ENCODE measurements at regions not wholly inside any gene's neighbourhood (a gene's known extent, or its start where the extent isn't known, plus 50 kb on each side); places are given as distances from the start of the nearest gene placed in this dataset.
A peak's percentile ranks its signal among the peaks of the same experiment; 100 is the strongest.

DNA sequence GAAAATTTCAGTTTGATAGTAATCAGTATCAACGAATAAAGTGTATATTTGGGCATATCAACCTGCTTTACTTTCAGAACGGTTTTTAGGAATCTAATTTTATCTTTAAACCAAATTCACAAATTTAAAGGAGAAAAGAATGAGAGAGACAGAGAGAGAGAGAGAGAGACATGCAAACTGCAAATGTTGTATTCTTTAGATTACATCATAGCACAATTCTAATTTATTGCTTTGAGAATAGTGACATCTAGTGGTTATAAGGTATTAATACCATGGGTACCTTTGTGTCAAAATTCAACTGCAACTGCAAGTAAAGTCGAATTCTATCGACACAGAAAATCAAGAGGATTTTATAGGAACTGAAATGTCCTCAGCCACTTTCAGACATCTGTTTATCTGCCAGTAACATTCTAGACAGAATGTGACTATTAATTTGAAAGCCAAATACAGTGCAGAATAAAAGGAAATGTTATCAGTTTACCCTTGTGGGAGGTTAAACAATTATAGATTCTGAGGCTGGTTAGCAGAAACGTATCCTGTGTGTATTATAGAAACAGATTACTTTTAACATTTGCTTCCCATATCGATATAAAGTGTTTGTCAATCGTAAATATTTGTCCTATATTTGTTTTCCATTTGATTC is 529.8 kb upstream of the VRK2 start:
- Mint-ChIP-seq H3K27me3 (no peaks in the 10 kb centered on the region), H3K27ac (no peak overlapping the region), H3K9me3 (peaks cover 0 to 1% (median under 1%) of the 10 kb centered on the region in 7 donors), H3K4me3 (no peak overlapping the region), H3K4me1 (no peaks in the 10 kb centered on the region), H3K36me3 (no peaks in the 10 kb centered on the region)
- DNase-seq = peak in 2 of 3 donors; percentile 4 to 41
- no peaks in the 10 kb centered on the region for H3K36me3 ChIP-seq (ENCODE audit: control insufficient read depth, insufficient read depth, low read length)
- H3K27me3 ChIP-seq (ENCODE audit: control insufficient read depth, insufficient read depth, low read length) = no peaks in the 10 kb centered on the region
- no peak overlapping the region for H3K4me3 ChIP-seq (ENCODE audit: low read depth, low read length)
- H3K9me3 ChIP-seq (ENCODE audit: control insufficient read depth in 2 of 2, low read length in 2 of 2) = no peaks in the 10 kb centered on the region
- H3K4me1 ChIP-seq (ENCODE audit: control insufficient read depth, insufficient read depth, low read length, poor library complexity, severe bottlenecking) = no peaks in the 10 kb centered on the region
- H3K27ac ChIP-seq (ENCODE audit: insufficient read depth, low read length, poor library complexity, severe bottlenecking) = no peak overlapping the region
- ATAC-seq (ENCODE audit: low read depth in 2 of 2) = no peak

DNA sequence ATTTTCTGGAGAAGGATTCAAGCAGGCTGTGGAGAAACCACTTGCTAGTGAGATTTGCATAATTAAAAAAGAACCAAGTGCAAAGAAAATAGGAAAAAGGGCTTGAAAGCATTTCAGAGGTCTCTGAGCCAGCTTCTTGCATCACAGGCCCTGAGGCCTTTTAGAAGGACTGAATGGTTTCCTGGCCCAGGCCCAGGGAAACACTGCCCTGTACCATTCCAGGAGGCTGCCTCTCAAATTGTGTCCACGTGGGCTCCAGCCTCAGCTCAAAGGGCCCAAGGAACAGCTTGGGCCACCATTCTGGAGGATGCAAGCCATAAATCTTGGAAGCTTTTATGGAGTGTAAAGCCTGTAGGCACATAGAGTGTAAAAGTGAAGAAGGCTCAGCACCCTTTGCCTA is 523.3 kb upstream of the VRK2 start:
- H3K9me3 ChIP-seq (ENCODE audit: control insufficient read depth in 2 of 2, low read length in 2 of 2) = peaks cover 2 to 5% of the 10 kb centered on the region in 2 experiments
- no peaks in the 10 kb centered on the region for H3K27me3 ChIP-seq (ENCODE audit: control insufficient read depth, insufficient read depth, low read length)
- Mint-ChIP-seq H3K27me3 (no peaks in the 10 kb centered on the region), H3K4me3 (no peak overlapping the region), H3K27ac (no peak overlapping the region), H3K4me1 (no peaks in the 10 kb centered on the region), H3K36me3 (no peaks in the 10 kb centered on the region), H3K9me3 (peaks cover 0 to 23% (median 2%) of the 10 kb centered on the region in 7 donors)
- ATAC-seq (ENCODE audit: low read depth in 2 of 2) (no peak), DNase-seq (no peak)
- no peaks in the 10 kb centered on the region for H3K36me3 ChIP-seq (ENCODE audit: control insufficient read depth, insufficient read depth, low read length)
- H3K4me3 ChIP-seq (ENCODE audit: low read depth, low read length) = no peak overlapping the region
- H3K27ac ChIP-seq (ENCODE audit: insufficient read depth, low read length, poor library complexity, severe bottlenecking) = no peak overlapping the region
- no peaks in the 10 kb centered on the region for H3K4me1 ChIP-seq (ENCODE audit: control insufficient read depth, insufficient read depth, low read length, poor library complexity, severe bottlenecking)

DNA sequence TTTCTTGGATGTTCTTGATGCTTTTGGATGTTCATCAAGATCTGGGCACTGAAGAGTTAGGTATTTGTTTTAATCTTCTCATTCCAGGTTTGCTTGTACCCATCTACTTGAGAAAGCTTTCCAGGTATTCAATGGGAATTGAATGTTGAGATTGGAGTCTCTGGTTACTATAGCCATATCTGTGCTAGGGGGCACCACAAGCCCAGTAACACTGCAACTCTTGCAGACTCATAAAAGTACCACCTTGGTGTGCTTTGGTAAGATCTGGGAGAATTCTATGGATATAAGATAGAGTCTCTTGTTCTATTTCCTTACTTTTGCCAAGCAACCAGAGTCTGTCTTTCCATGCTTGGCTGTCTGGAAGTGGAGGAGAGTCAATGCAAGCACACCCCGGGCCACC is 518.9 kb upstream of the VRK2 start:
- Mint-ChIP-seq H3K27ac (no peak overlapping the region), H3K4me3 (no peak overlapping the region), H3K4me1 (no peaks in the 10 kb centered on the region), H3K27me3 (no peaks in the 10 kb centered on the region), H3K36me3 (no peaks in the 10 kb centered on the region), H3K9me3 (peaks cover 0 to 30% (median 9%) of the 10 kb centered on the region in 7 donors)
- Histone ChIP-seq H3K27me3 (ENCODE audit: control insufficient read depth, insufficient read depth, low read length) (no peaks in the 10 kb centered on the region), H3K27ac (ENCODE audit: insufficient read depth, low read length, poor library complexity, severe bottlenecking) (no peak overlapping the region), H3K4me1 (ENCODE audit: control insufficient read depth, insufficient read depth, low read length, poor library complexity, severe bottlenecking) (no peaks in the 10 kb centered on the region), H3K36me3 (ENCODE audit: control insufficient read depth, insufficient read depth, low read length) (no peaks in the 10 kb centered on the region), H3K4me3 (ENCODE audit: low read depth, low read length) (no peak overlapping the region), H3K9me3 (ENCODE audit: control insufficient read depth in 2 of 2, low read length in 2 of 2) (peaks cover 0 to 5% of the 10 kb centered on the region in 2 experiments)
- DNase-seq = no peak
- no peak for ATAC-seq (ENCODE audit: low read depth in 2 of 2)

DNA sequence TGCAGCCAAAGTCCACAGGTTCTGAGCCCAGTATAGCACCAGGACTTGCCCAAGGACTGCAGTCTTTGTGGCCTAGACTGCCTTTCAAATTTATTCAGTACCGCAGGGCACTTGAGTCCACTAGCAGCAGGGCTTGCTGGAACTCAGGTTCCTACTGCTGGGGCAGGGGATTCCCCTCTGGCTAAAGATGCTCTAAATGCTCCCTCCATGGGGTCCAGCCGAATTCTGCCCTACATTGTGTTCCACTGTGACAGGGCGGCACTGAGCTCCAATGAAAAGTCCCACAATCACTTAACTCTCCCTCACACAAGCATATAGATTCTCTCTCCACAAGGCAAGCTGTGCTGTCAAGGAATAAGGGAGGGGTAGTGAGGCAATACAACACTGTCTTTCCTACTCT is 518.1 kb upstream of the VRK2 start:
- H3K36me3 ChIP-seq (ENCODE audit: control insufficient read depth, insufficient read depth, low read length) = no peaks in the 10 kb centered on the region
- no peak for DNase-seq

DNA sequence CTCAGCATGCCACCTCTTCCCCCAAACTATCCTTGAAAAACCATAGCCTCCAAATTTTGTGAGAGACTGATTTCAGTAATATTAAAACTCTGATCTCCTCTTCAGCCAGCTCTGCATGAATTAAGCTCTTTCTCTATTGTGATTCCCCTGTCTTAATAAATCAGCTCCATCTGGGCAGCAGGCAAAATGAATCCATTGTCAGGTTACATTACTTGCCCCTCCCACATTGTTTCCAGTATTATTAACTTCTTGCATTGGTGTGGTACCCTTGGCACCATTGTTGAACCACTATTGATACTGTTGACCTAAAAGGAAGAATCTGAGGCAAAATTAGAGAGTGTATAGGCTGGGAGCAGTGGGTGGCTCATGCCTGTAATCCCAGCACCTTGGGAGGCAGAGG is 512.2 kb upstream of the VRK2 start:
- no peak overlapping the region for H3K27ac ChIP-seq (ENCODE audit: insufficient read depth, low read length, poor library complexity, severe bottlenecking)
- H3K27me3 Mint-ChIP-seq = no peaks in the 10 kb centered on the region
- no peaks in the 10 kb centered on the region for H3K36me3 Mint-ChIP-seq
- H3K4me3 ChIP-seq (ENCODE audit: low read depth, low read length) = no peak overlapping the region
- no peak overlapping the region for H3K4me3 Mint-ChIP-seq
- H3K27me3 ChIP-seq (ENCODE audit: control insufficient read depth, insufficient read depth, low read length) = no peaks in the 10 kb centered on the region
- no peaks in the 10 kb centered on the region for H3K4me1 ChIP-seq (ENCODE audit: control insufficient read depth, insufficient read depth, low read length, poor library complexity, severe bottlenecking)
- no peaks in the 10 kb centered on the region for H3K36me3 ChIP-seq (ENCODE audit: control insufficient read depth, insufficient read depth, low read length)
- DNase-seq (no peak), ATAC-seq (ENCODE audit: low read depth in 2 of 2) (no peak)
- H3K4me1 Mint-ChIP-seq = no peaks in the 10 kb centered on the region
- peaks cover 1 to 21% (median 6%) of the 10 kb centered on the region in 7 donors for H3K9me3 Mint-ChIP-seq
- H3K27ac Mint-ChIP-seq = no peak overlapping the region
- no peaks in the 10 kb centered on the region for H3K9me3 ChIP-seq (ENCODE audit: control insufficient read depth in 2 of 2, low read length in 2 of 2)

More for the DNA sequence above, 518.1 kb upstream of the VRK2 start:
- Histone ChIP-seq H3K4me3 (ENCODE audit: low read depth, low read length) (no peak overlapping the region), H3K27me3 (ENCODE audit: control insufficient read depth, insufficient read depth, low read length) (no peaks in the 10 kb centered on the region), H3K27ac (ENCODE audit: insufficient read depth, low read length, poor library complexity, severe bottlenecking) (no peak overlapping the region), H3K9me3 (ENCODE audit: control insufficient read depth in 2 of 2, low read length in 2 of 2) (peaks cover 0 to 1% of the 10 kb centered on the region in 2 experiments), H3K4me1 (ENCODE audit: control insufficient read depth, insufficient read depth, low read length, poor library complexity, severe bottlenecking) (no peaks in the 10 kb centered on the region)
- peaks cover 0 to 27% (median 9%) of the 10 kb centered on the region in 7 donors for H3K9me3 Mint-ChIP-seq
- no peaks in the 10 kb centered on the region for H3K4me1 Mint-ChIP-seq
- H3K4me3 Mint-ChIP-seq = no peak overlapping the region
- no peaks in the 10 kb centered on the region for H3K27me3 Mint-ChIP-seq
- no peak overlapping the region for H3K27ac Mint-ChIP-seq
- ATAC-seq (ENCODE audit: low read depth in 2 of 2) = no peak
- H3K36me3 Mint-ChIP-seq = no peaks in the 10 kb centered on the region

DNA sequence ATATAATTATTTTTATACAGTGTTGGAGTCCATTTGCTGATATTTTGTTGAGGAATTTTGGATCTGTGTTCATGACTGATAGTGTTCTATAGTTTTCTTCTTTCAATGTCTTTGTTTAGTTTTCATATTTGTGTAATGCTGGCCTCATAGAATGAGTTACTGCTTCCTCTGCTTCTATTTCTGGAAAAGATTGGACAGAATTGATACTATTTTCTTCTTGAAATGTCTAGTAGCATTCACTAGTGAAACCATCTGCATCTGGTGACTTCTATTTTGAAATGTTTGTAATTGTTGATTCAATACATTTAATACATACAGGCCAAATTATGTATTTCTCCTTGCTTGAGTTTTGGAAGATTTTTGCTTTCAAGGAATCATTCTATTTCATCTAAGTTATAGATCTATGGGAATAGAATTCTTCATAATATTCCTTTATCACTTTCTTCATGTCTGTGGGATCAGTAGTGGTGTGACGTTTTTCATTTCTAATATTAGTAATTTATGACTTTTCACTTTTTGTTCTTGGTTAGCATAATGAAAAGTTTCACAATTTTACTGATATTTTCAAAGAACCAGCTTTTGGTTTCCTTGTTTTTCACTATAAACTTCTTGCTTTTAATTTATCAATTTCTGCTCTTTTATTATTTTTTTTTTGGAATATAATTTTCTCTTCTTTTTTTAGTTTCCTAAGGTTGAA is 509.9 kb upstream of the VRK2 start:
- no peak for DNase-seq
- Mint-ChIP-seq H3K4me1 (no peaks in the 10 kb centered on the region), H3K36me3 (no peaks in the 10 kb centered on the region), H3K4me3 (no peak overlapping the region), H3K27ac (no peak overlapping the region), H3K9me3 (peaks cover 0 to 15% (median 4%) of the 10 kb centered on the region in 7 donors), H3K27me3 (no peaks in the 10 kb centered on the region)
- H3K27me3 ChIP-seq (ENCODE audit: control insufficient read depth, insufficient read depth, low read length) = no peaks in the 10 kb centered on the region
- no peaks in the 10 kb centered on the region for H3K4me1 ChIP-seq (ENCODE audit: control insufficient read depth, insufficient read depth, low read length, poor library complexity, severe bottlenecking)
- H3K4me3 ChIP-seq (ENCODE audit: low read depth, low read length) = no peak overlapping the region
- H3K9me3 ChIP-seq (ENCODE audit: control insufficient read depth in 2 of 2, low read length in 2 of 2) = no peaks in the 10 kb centered on the region
- H3K36me3 ChIP-seq (ENCODE audit: control insufficient read depth, insufficient read depth, low read length) = no peaks in the 10 kb centered on the region
- H3K27ac ChIP-seq (ENCODE audit: insufficient read depth, low read length, poor library complexity, severe bottlenecking) = no peak overlapping the region
- ATAC-seq (ENCODE audit: low read depth in 2 of 2) = no peak

DNA sequence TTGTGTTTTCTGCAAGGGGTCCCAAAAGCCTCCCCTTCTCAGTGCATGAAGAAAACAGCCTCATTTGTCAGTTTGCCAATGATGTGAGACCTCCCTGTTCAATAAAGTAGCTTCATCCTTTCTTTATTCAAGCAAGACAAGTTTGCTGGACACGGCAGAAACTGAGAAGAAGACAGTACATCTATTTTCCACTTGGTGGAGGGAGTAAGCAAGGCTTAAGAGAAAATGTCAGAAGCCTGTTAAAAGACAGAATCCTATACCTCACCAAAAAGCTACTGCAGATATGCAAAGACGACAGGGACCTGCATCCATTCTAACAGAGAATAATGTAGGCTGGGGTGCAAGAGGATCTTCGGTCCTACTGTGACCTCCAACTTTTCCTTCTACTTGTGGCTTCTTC is 506.8 kb upstream of the VRK2 start:
- H3K9me3 Mint-ChIP-seq = peaks cover 1 to 16% (median 4%) of the 10 kb centered on the region in 7 donors
- no peak overlapping the region for H3K4me3 Mint-ChIP-seq

DNA sequence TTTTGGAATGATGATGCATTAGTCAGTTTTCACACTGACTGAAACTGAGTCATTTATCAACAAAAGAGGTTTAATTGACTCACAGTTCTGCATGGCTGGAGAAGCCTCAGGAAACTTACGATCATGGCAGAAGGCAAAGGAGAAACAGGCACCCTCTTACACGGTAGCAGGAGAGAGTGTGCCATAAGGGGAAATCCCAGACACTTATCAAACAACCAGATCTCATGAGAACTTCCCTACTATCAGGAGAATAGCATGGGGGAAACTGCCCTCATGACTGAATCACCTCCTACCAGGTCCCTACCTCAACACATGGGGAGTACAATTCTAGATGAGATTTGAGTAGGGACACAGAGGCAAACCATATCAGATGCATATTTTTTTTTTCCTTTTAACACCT is 504.5 kb upstream of the VRK2 start:
- Histone ChIP-seq H3K27ac (ENCODE audit: insufficient read depth, low read length, poor library complexity, severe bottlenecking) (no peak overlapping the region), H3K4me1 (ENCODE audit: control insufficient read depth, insufficient read depth, low read length, poor library complexity, severe bottlenecking) (no peaks in the 10 kb centered on the region), H3K36me3 (ENCODE audit: control insufficient read depth, insufficient read depth, low read length) (no peaks in the 10 kb centered on the region), H3K9me3 (ENCODE audit: control insufficient read depth in 2 of 2, low read length in 2 of 2) (peaks cover 2 to 4% of the 10 kb centered on the region in 2 experiments), H3K4me3 (ENCODE audit: low read depth, low read length) (no peak overlapping the region), H3K27me3 (ENCODE audit: control insufficient read depth, insufficient read depth, low read length) (no peaks in the 10 kb centered on the region)
- ATAC-seq (ENCODE audit: low read depth in 2 of 2) = no peak
- Mint-ChIP-seq H3K4me3 (no peak overlapping the region), H3K4me1 (no peaks in the 10 kb centered on the region), H3K27ac (no peak overlapping the region), H3K9me3 (peaks cover 0 to 39% (median 5%) of the 10 kb centered on the region in 7 donors), H3K36me3 (no peaks in the 10 kb centered on the region), H3K27me3 (no peaks in the 10 kb centered on the region)
- DNase-seq = no peak

More for the DNA sequence above, 506.8 kb upstream of the VRK2 start:
- no peaks in the 10 kb centered on the region for H3K36me3 Mint-ChIP-seq
- H3K27ac Mint-ChIP-seq = no peak overlapping the region
- H3K4me1 Mint-ChIP-seq = no peaks in the 10 kb centered on the region
- ATAC-seq (ENCODE audit: low read depth in 2 of 2) (no peak), DNase-seq (no peak)
- no peak overlapping the region for H3K27ac ChIP-seq (ENCODE audit: insufficient read depth, low read length, poor library complexity, severe bottlenecking)
- H3K4me1 ChIP-seq (ENCODE audit: control insufficient read depth, insufficient read depth, low read length, poor library complexity, severe bottlenecking) = no peaks in the 10 kb centered on the region
- H3K4me3 ChIP-seq (ENCODE audit: low read depth, low read length) = no peak overlapping the region
- peaks cover 2% of the 10 kb centered on the region in 2 experiments for H3K9me3 ChIP-seq (ENCODE audit: control insufficient read depth in 2 of 2, low read length in 2 of 2)
- no peaks in the 10 kb centered on the region for H3K27me3 ChIP-seq (ENCODE audit: control insufficient read depth, insufficient read depth, low read length)
- H3K27me3 Mint-ChIP-seq = no peaks in the 10 kb centered on the region
- H3K36me3 ChIP-seq (ENCODE audit: control insufficient read depth, insufficient read depth, low read length) = no peaks in the 10 kb centered on the region

Data from CD4-positive, CD25-positive, alpha-beta regulatory T cell (primary cell).